ENCODE measurements at regions not wholly inside any gene's neighbourhood (a gene's known extent, or its start where the extent isn't known, plus 50 kb on each side); places are given as distances from the start of the nearest gene placed in this dataset.

GRCh38 chr14:51439896-51440295 is 199.8 kb downstream of the TMX1 start:
- H3K4me1 Mint-ChIP-seq (ENCODE audit: low read depth) = no peaks in the 10 kb centered on the region
- H3K27ac Mint-ChIP-seq = no peak overlapping the region
- no peak overlapping the region for H3K4me3 Mint-ChIP-seq
- peaks cover 30% of the 10 kb centered on the region for H3K27me3 Mint-ChIP-seq
- H3K9me3 Mint-ChIP-seq = no peaks in the 10 kb centered on the region
- H3K36me3 Mint-ChIP-seq (ENCODE audit: low read depth) = no peaks in the 10 kb centered on the region

GRCh38 chr14:51441001-51441400 is 201.0 kb downstream of the TMX1 start:
- no peaks in the 10 kb centered on the region for H3K4me1 Mint-ChIP-seq (ENCODE audit: low read depth)
- no peak overlapping the region for H3K4me3 Mint-ChIP-seq

DNA sequence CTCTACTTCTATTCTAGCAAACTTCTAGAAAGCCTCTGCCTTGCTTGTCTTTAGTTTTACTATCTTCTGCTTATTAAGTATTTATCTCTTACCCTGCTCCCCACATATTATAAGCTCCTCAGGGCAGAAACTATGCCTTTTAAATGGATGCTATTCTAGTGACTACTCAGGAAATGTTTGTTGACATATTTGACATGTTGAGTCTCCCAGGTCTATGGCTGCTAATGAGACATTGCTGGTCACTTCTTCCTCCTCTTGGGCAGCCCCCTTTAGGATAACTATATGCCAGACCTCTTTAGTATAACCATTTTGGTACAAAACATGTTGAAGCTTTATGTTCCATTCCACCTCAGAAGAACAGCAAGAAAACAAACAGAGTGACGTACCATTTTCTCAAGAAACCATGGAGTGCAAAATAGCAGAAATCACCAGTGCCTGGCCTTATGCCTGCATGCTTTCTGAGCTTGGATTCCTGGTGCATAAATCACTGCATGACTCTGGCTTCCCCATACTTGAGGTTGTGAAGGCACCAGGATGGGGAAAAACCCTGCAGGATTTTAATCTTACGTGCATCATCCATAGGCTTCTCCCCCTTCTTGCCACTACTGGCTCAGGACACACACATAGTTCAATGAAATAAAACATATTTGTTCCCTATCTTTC is 202.6 kb downstream of the TMX1 start:
- no peaks in the 10 kb centered on the region for H3K36me3 Mint-ChIP-seq (ENCODE audit: low read depth)
- H3K4me1 Mint-ChIP-seq (ENCODE audit: low read depth) = no peaks in the 10 kb centered on the region
- H3K4me3 Mint-ChIP-seq = no peak overlapping the region
- H3K27me3 Mint-ChIP-seq = peaks cover 24% of the 10 kb centered on the region
- H3K9me3 Mint-ChIP-seq = no peaks in the 10 kb centered on the region
- no peak overlapping the region for H3K27ac Mint-ChIP-seq

More at GRCh38 chr14:51441001-51441400, 201.0 kb downstream of the TMX1 start:
- Mint-ChIP-seq H3K27ac (no peak overlapping the region), H3K9me3 (no peaks in the 10 kb centered on the region), H3K27me3 (peaks cover 27% of the 10 kb centered on the region), H3K36me3 (ENCODE audit: low read depth) (no peaks in the 10 kb centered on the region)

DNA sequence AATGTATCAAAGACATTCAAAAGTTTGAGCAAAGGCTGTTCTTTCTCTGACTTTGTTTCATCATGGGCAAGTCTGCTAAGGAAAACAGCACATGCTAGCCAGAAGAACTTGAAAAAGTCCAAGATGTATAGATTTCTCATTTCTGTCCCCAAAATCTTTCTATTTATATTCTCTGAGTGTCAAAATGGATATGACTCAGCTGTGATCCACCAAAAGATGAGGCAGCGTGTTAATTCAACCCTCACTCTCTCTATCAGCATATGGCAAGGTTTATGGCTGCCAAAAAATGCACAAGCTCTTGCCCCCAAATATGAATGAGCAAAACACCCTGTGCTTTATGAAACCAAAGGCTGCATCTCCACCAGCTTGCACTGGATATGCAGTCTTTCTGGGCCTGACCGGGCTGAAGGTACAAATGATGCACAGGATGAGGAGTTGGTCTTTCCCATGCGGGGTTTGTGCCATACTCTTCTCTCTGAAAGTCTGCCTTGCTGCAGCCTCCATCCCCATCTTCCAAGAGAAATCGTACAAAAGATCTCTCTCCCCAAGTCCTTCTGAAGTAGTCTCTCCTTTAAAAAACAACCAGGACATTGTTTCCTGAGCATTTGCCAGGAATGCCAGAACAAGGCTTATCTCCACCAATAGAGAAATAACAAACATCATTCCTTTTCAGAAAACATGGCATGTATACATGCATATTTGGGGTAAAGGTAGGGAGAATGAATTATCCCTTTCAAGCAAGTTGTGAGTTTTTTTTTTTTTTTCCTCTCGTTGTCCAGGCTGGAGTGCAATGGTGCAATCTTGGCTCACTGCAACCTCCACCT is 203.4 kb downstream of the TMX1 start:
- Mint-ChIP-seq H3K9me3 (no peaks in the 10 kb centered on the region), H3K27ac (no peak overlapping the region), H3K27me3 (peaks cover 24% of the 10 kb centered on the region), H3K4me3 (no peak overlapping the region), H3K36me3 (ENCODE audit: low read depth) (no peaks in the 10 kb centered on the region), H3K4me1 (ENCODE audit: low read depth) (no peaks in the 10 kb centered on the region)

DNA sequence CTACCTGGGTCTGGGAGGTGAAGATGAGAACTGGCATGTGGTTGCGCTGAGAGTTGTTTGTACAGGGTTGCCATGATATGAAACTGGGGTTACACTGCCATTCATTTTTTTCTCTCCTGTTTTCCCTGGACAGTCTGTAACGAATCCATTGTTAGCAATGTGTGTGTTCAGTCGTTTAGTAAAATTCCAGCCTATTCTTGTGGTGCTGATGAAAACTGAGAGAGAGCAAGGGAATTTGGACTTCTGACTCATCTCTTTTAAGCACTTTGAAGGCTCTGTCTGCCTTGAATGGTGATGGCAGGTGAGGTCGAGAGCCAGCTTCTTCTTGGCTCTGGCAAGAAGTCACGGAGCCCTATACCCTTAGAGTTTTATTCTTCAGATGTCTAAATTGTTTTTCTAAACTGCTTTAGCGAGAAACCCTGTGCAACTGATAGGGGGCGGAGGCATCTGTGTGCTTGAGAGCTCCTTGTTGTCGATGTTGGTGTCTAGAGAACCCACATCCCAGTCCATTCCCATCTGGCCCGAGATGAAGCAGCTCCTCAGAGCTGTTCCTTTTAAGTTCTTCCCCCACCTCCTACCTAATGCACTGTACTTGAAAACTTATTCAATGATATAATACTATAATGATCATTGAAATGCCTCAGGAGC is 204.4 kb downstream of the TMX1 start:
- Mint-ChIP-seq H3K9me3 (no peaks in the 10 kb centered on the region), H3K4me3 (no peak overlapping the region), H3K27me3 (peaks cover 24% of the 10 kb centered on the region), H3K27ac (no peak overlapping the region), H3K4me1 (ENCODE audit: low read depth) (no peaks in the 10 kb centered on the region), H3K36me3 (ENCODE audit: low read depth) (no peaks in the 10 kb centered on the region)

DNA sequence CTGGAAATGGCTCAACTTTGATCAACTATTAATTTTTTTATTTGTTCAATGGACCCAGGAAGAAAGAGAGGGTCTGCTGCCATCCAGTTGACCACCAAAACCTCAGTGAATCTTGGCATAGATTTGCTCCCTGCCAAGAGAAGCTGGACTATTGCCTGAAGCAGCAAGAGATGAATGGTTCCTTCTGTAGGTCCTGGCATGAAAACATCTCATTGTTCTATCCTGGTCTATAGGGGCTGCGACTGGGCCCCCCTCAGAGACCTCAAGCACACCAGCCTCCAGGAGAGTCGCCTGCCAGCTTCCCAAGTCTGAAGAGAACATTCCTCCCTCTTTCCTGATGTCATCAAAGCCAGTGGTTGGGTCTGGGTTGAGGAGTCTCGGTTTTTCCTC is 204.9 kb downstream of the TMX1 start:
- H3K4me3 Mint-ChIP-seq = no peak overlapping the region
- H3K4me1 Mint-ChIP-seq (ENCODE audit: low read depth) = no peaks in the 10 kb centered on the region
- peaks cover 21% of the 10 kb centered on the region for H3K27me3 Mint-ChIP-seq
- H3K9me3 Mint-ChIP-seq = no peaks in the 10 kb centered on the region
- no peaks in the 10 kb centered on the region for H3K36me3 Mint-ChIP-seq (ENCODE audit: low read depth)
- no peak overlapping the region for H3K27ac Mint-ChIP-seq

DNA sequence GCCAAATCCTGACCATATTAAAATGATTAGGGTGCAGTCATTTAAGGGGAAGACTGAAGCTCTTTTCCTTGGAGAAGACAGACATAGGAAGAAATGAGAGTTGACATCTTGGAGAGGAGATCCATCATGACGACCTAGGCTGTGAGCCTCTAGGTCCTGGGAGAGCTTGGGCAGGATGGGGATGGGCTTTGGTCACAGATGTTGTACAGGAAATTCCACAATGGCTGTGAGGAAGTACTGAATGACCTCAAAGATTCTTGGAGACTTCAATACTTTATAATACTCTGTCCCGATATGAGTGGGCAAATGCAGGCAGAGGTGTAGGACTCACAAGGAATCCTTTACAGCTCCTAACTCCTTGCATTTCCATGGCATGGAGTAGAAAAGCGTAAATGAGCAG is 204.9 kb upstream of the FRMD6 start:
- Mint-ChIP-seq H3K4me3 (no peak overlapping the region), H3K4me1 (ENCODE audit: low read depth) (no peaks in the 10 kb centered on the region), H3K27ac (no peak overlapping the region), H3K36me3 (ENCODE audit: low read depth) (no peaks in the 10 kb centered on the region), H3K9me3 (no peaks in the 10 kb centered on the region), H3K27me3 (peaks cover 17% of the 10 kb centered on the region)

- Mint-ChIP-seq H3K36me3 (ENCODE audit: low read depth) (no peaks in the 10 kb centered on the region), H3K9me3 (no peaks in the 10 kb centered on the region), H3K4me3 (no peak overlapping the region), H3K27ac (no peak overlapping the region), H3K4me1 (ENCODE audit: low read depth) (no peaks in the 10 kb centered on the region), H3K27me3 (peaks cover 13% of the 10 kb centered on the region)
These were observed 204.3 kb upstream of the FRMD6 start for GRCh38 chr14:51447411-51447810.

- Mint-ChIP-seq H3K4me3 (no peak overlapping the region), H3K36me3 (ENCODE audit: low read depth) (no peaks in the 10 kb centered on the region), H3K4me1 (ENCODE audit: low read depth) (no peaks in the 10 kb centered on the region), H3K27me3 (peaks cover 9% of the 10 kb centered on the region), H3K27ac (no peak overlapping the region), H3K9me3 (no peaks in the 10 kb centered on the region)
These were observed 202.7 kb upstream of the FRMD6 start for GRCh38 chr14:51448831-51449670.

GRCh38 chr14:51449681-51450080 is 202.0 kb upstream of the FRMD6 start:
- no peaks in the 10 kb centered on the region for H3K9me3 Mint-ChIP-seq
- H3K36me3 Mint-ChIP-seq (ENCODE audit: low read depth) = no peaks in the 10 kb centered on the region
- peaks cover 6% of the 10 kb centered on the region for H3K27me3 Mint-ChIP-seq
- no peak overlapping the region for H3K27ac Mint-ChIP-seq
- H3K4me1 Mint-ChIP-seq (ENCODE audit: low read depth) = no peaks in the 10 kb centered on the region
- H3K4me3 Mint-ChIP-seq = no peak overlapping the region

DNA sequence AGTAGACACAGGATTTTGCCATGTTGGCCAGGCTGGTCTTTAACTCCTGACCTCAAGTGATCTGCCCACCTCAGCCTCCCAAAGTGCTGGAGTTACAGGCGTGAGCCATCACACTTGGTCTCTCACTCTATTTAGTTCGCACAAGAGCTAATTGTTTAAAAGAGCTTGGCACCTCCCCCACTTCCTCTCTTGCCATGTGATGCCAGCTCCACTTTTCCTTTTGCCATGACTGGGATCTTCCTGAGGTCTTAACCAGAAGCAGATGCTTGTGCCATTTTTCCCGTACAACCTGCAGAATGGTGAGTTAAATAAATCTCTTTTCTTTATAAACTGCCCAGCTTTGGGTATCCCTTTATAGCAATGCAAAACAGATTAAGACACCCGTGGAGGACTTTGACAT is 200.1 kb upstream of the FRMD6 start:
- peaks cover under 1% of the 10 kb centered on the region for H3K9me3 Mint-ChIP-seq
- H3K4me1 Mint-ChIP-seq (ENCODE audit: low read depth) = no peaks in the 10 kb centered on the region
- H3K27ac Mint-ChIP-seq = no peak overlapping the region
- peaks cover 9% of the 10 kb centered on the region for H3K27me3 Mint-ChIP-seq
- H3K36me3 Mint-ChIP-seq (ENCODE audit: low read depth) = no peaks in the 10 kb centered on the region
- no peak overlapping the region for H3K4me3 Mint-ChIP-seq

- H3K4me3 Mint-ChIP-seq = no peak overlapping the region
- peaks cover 4% of the 10 kb centered on the region for H3K9me3 Mint-ChIP-seq
- no peaks in the 10 kb centered on the region for H3K4me1 Mint-ChIP-seq (ENCODE audit: low read depth)
- no peak overlapping the region for H3K27ac Mint-ChIP-seq
- H3K27me3 Mint-ChIP-seq = peaks cover 9% of the 10 kb centered on the region
- no peaks in the 10 kb centered on the region for H3K36me3 Mint-ChIP-seq (ENCODE audit: low read depth)
These were observed 197.8 kb upstream of the FRMD6 start for GRCh38 chr14:51453869-51454268.

DNA sequence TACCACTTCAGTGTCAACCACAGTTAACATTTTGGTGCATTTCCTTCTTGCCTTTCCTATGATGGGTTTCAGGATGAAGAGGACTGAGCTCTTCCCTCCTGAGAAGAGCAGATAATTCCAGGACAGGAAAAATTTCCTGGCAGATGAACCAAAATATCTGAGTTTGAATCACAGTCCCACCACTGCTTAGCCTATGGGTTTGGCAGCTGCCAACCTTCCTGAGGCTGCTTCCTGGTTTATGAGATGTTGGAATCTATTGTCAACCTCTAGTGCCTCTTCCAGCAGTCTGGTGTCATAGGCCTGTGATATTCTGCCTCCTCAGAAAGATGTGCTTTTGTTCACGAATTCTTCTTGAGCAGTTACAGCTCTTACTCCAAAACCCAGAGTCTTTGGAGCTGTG is 197.4 kb upstream of the FRMD6 start:
- Mint-ChIP-seq H3K27me3 (peaks cover 9% of the 10 kb centered on the region), H3K27ac (no peak overlapping the region), H3K9me3 (peaks cover 4% of the 10 kb centered on the region), H3K4me1 (ENCODE audit: low read depth) (no peaks in the 10 kb centered on the region), H3K4me3 (no peak overlapping the region), H3K36me3 (ENCODE audit: low read depth) (no peaks in the 10 kb centered on the region)

- no peak overlapping the region for H3K27ac Mint-ChIP-seq
- no peaks in the 10 kb centered on the region for H3K4me1 Mint-ChIP-seq (ENCODE audit: low read depth)
- no peak overlapping the region for H3K4me3 Mint-ChIP-seq
- peaks cover 4% of the 10 kb centered on the region for H3K9me3 Mint-ChIP-seq
- peaks cover 9% of the 10 kb centered on the region for H3K27me3 Mint-ChIP-seq
- no peaks in the 10 kb centered on the region for H3K36me3 Mint-ChIP-seq (ENCODE audit: low read depth)
These were observed 196.5 kb upstream of the FRMD6 start for GRCh38 chr14:51455041-51455835.

Data from stimulated activated naive CD8-positive, alpha-beta T cell treated with anti-CD3 and anti-CD28 coated beads, Interleukin-15, Interleukin-2, amounts not matched to agents 100 ng/mL and 50 ng/mL, for 24 hours (primary cell).